ENCODE measurements at regions not wholly inside any gene's neighbourhood (a gene's known extent, or its start where the extent isn't known, plus 50 kb on each side); places are given as distances from the start of the nearest gene placed in this dataset.
"Not testable (repeated sequence)": the region's sequence is repeated elsewhere in the genome, so short reads cannot be mapped to it uniquely, and the experiment has no call there.

- H3K4me1 Mint-ChIP-seq; H3K27ac Mint-ChIP-seq; H3K4me3 ChIP-seq (ENCODE audit: low read length in 2 of 2); intact Hi-C loops (cut with micrococcal nuclease); H3K36me3 ChIP-seq (ENCODE audit: insufficient read depth, low read length); H3K27me3 ChIP-seq (ENCODE audit: insufficient read depth, low read length); H3K9me3 ChIP-seq (ENCODE audit: control insufficient read depth in 1 of 2, low read length in 2 of 2); CTCF ChIA-PET (ENCODE audit: partially characterized antibody); POLR2A ChIA-PET (ENCODE audit: partially characterized antibody); H3K27me3 Mint-ChIP-seq; H3K4me3 Mint-ChIP-seq; DNase-seq; H3K36me3 Mint-ChIP-seq; H3K27ac ChIP-seq (ENCODE audit: low read depth, low read length); H3K4me1 ChIP-seq (ENCODE audit: insufficient read depth, low read length): not testable (repeated sequence)
- peaks cover 0 to 30% (median 13%) of the 10 kb centered on the region in 8 donors for H3K9me3 Mint-ChIP-seq
Observed at GRCh38 chr12:37556957-37557356, 759.6 kb upstream of the ALG10B start.

GRCh38 chr12:37565112-37565511, 751.5 kb upstream of the ALG10B start:
- Histone ChIP-seq H3K27ac (ENCODE audit: low read depth, low read length) (no peak overlapping the region), H3K4me3 (ENCODE audit: low read length in 2 of 2) (no peak overlapping the region), H3K36me3 (ENCODE audit: insufficient read depth, low read length) (no peaks in the 10 kb centered on the region), H3K27me3 (ENCODE audit: insufficient read depth, low read length) (no peaks in the 10 kb centered on the region), H3K4me1 (ENCODE audit: insufficient read depth, low read length) (no peaks in the 10 kb centered on the region), H3K9me3 (ENCODE audit: control insufficient read depth in 1 of 2, low read length in 2 of 2) (no peaks in the 10 kb centered on the region)
- Mint-ChIP-seq H3K36me3 (no peaks in the 10 kb centered on the region), H3K27me3 (no peaks in the 10 kb centered on the region), H3K4me1 (no peaks in the 10 kb centered on the region), H3K4me3 (no peak overlapping the region), H3K27ac (no peak overlapping the region), H3K9me3 (peaks cover 0 to 29% (median 22%) of the 10 kb centered on the region in 8 donors)
- POLR2A ChIA-PET (ENCODE audit: partially characterized antibody) = no interaction called here
- CTCF ChIA-PET (ENCODE audit: partially characterized antibody) = no interaction called here
- DNase-seq = no peak
- intact Hi-C loops (cut with micrococcal nuclease) = no loop called here

GRCh38 chr12:37570547-37570946, 746.0 kb upstream of the ALG10B start:
- H3K27ac Mint-ChIP-seq; H3K27me3 ChIP-seq (ENCODE audit: insufficient read depth, low read length); DNase-seq; H3K4me3 Mint-ChIP-seq; H3K36me3 Mint-ChIP-seq; H3K4me1 ChIP-seq (ENCODE audit: insufficient read depth, low read length); POLR2A ChIA-PET (ENCODE audit: partially characterized antibody); H3K27ac ChIP-seq (ENCODE audit: low read depth, low read length); CTCF ChIA-PET (ENCODE audit: partially characterized antibody); H3K4me3 ChIP-seq (ENCODE audit: low read length in 2 of 2); intact Hi-C loops (cut with micrococcal nuclease); H3K4me1 Mint-ChIP-seq; H3K9me3 ChIP-seq (ENCODE audit: control insufficient read depth in 1 of 2, low read length in 2 of 2); H3K27me3 Mint-ChIP-seq; H3K36me3 ChIP-seq (ENCODE audit: insufficient read depth, low read length): not testable (repeated sequence)
- peaks cover 3 to 21% (median 17%) of the 10 kb centered on the region in 8 donors for H3K9me3 Mint-ChIP-seq

Measured in CD4-positive, alpha-beta memory T cell (primary cell).